H1 (cell line): ENCODE measurements at regions not wholly inside any gene's neighbourhood (a gene's known extent, or its start where the extent isn't known, plus 50 kb on each side); places are given as distances from the start of the nearest gene placed in this dataset.

Experiments
- CTCF ChIA-PET: fragments of 300-600 bp; sonication (Branson Sonifier 250); formaldehyde crosslinking; loops from one replicate; lab custom pipeline; 2021; ENCODE audit not compliant: partially characterized antibody; lab: Charles Lee
- POLR2A ChIA-PET: fragments of 300-600 bp; sonication (Branson Sonifier 250); formaldehyde crosslinking; loops from one replicate; lab custom pipeline; 2021; ENCODE audit warnings: inconsistent platforms; ENCODE audit not compliant: partially characterized antibody; lab: Charles Lee
- DNase-seq, 2 experiments: peaks; one replicate each; pipeline versions ENCODE4 v3.0.0 to v3.0.0-alpha.2; 2010 to 2022; ENCODE audit warnings: low spot score in 2 of 2, low read depth in 1 of 2, mixed read lengths in 1 of 2
- FAIRE-seq: peaks from 2 replicates; lab custom pipeline; 2011; peaks lifted over from hg19 to GRCh38; lab: Jason Lieb, UNC
- H2AFZ ChIP-seq: 2 replicates; pipeline ENCODE4 v1.8.1; 2012; ENCODE audit warnings: low read length, inconsistent platforms
- H2AK5ac ChIP-seq: 2 replicates; pipeline ENCODE4 v1.6.1; 2013; ENCODE audit warnings: low read depth, low read length
- H2BK120ac ChIP-seq: replicated peaks from 2 replicates; pipeline ENCODE3; 2013; ENCODE audit warnings: low read depth, low read length, inconsistent platforms
- H2BK12ac ChIP-seq: 2 replicates; pipeline ENCODE4 v1.6.1; 2013; ENCODE audit warnings: low read depth, low read length
- H2BK15ac ChIP-seq: 2 replicates; pipeline ENCODE4 v1.6.1; 2013; ENCODE audit warnings: low read length
- H2BK20ac ChIP-seq: 2 replicates; pipeline ENCODE4 v1.6.1; 2013; ENCODE audit warnings: low read length
- H2BK5ac ChIP-seq: 2 replicates; pipeline ENCODE4 v1.6.1; 2013; ENCODE audit warnings: low read depth, low read length
- H3K14ac ChIP-seq: 2 replicates; pipeline ENCODE4 v1.6.1; 2013; ENCODE audit warnings: inconsistent platforms; ENCODE audit not compliant: insufficient read length
- H3K18ac ChIP-seq: 2 replicates; pipeline ENCODE4 v1.6.1; 2013; ENCODE audit warnings: low read length; ENCODE audit errors: extremely low read depth
- H3K23ac ChIP-seq: 2 replicates; pipeline ENCODE4 v1.6.1; 2013; ENCODE audit warnings: inconsistent platforms; ENCODE audit not compliant: insufficient read length
- H3K23me2 ChIP-seq: 2 replicates; pipeline ENCODE4 v1.6.1; 2013; ENCODE audit warnings: low read depth, low read length
- H3K27ac ChIP-seq: 2 replicates; pipeline ENCODE4 v1.6.1; 2011; ENCODE audit warnings: low read depth, low read length, inconsistent platforms
- H3K27me3 ChIP-seq, 4 experiments: replicated peaks in 1 of 4; 1 replicate in 1 of 4; 2 replicates in 3 of 4; pipeline versions ENCODE4 v1.6.1 to v1.8.1; 2011 to 2013; ENCODE audit warnings: low read length in 3 of 4, mild to moderate bottlenecking in 3 of 4, inconsistent platforms in 2 of 4, mixed read lengths in 2 of 4, moderate library complexity in 1 of 4; ENCODE audit not compliant: control insufficient read depth in 3 of 4, insufficient read depth in 3 of 4; ENCODE audit errors: extremely low read depth in 1 of 4
- H3K36me3 ChIP-seq, 4 experiments: 2 replicates each; pipeline versions ENCODE4 v1.6.1 to v1.8.1; 2011 to 2013; ENCODE audit warnings: mild to moderate bottlenecking in 4 of 4, low read length in 3 of 4, moderate library complexity in 2 of 4, control low read depth in 1 of 4, inconsistent platforms in 1 of 4; ENCODE audit not compliant: insufficient read depth in 4 of 4, control insufficient read depth in 2 of 4
- H3K4ac ChIP-seq: replicated peaks from 2 replicates; pipeline ENCODE3; 2013; ENCODE audit warnings: low read length, low read depth, mixed read lengths, inconsistent platforms; ENCODE audit not compliant: insufficient read length
- H3K4me1 ChIP-seq, 4 experiments: replicated peaks in 1 of 4; 1 replicate in 1 of 4; 2 replicates in 3 of 4; pipeline versions ENCODE4 v1.6.1 to v1.8.1; 2011 to 2013; ENCODE audit warnings: low read length in 3 of 4, inconsistent platforms in 2 of 4, mixed read lengths in 1 of 4; ENCODE audit not compliant: insufficient read depth in 4 of 4, control insufficient read depth in 3 of 4
- H3K4me2 ChIP-seq, 2 experiments: 2 replicates each; pipeline versions ENCODE4 v1.6.1 to v1.8.1; 2011 to 2013; ENCODE audit warnings: low read depth in 2 of 2, low read length in 2 of 2, control low read depth in 1 of 2, inconsistent platforms in 1 of 2, mild to moderate bottlenecking in 1 of 2; ENCODE audit not compliant: insufficient read depth in 1 of 2
- H3K4me3 ChIP-seq, 4 experiments: fragments of 200-600, 300-600 bp in 1 of 4; sonication (generic), shearing (Covaris generic), sonication (Bioruptor Twin) in 1 of 4; 2 replicates each; pipeline versions ENCODE4 v1.5.1 to v1.8.1; 2011 to 2016; ENCODE audit warnings: low read length in 4 of 4, low read depth in 3 of 4, control low read depth in 2 of 4, inconsistent platforms in 2 of 4, mild to moderate bottlenecking in 2 of 4, mixed read lengths in 1 of 4, moderate library complexity in 1 of 4; ENCODE audit not compliant: insufficient read depth in 2 of 4; ENCODE audit errors: extremely low read depth in 1 of 4
- H3K56ac ChIP-seq: replicated peaks from 2 replicates; pipeline ENCODE3; 2013; ENCODE audit warnings: low read depth, mild to moderate bottlenecking, mixed read lengths, low read length, inconsistent platforms; ENCODE audit not compliant: insufficient read length
- H3K79me1 ChIP-seq: 2 replicates; pipeline ENCODE4 v1.6.1; 2013; ENCODE audit warnings: low read depth, low read length, control low read depth
- H3K79me2 ChIP-seq, 2 experiments: 2 replicates each; pipeline versions ENCODE4 v1.6.1 to v1.8.1; 2012 to 2013; ENCODE audit warnings: low read length in 2 of 2, mild to moderate bottlenecking in 2 of 2, inconsistent platforms in 1 of 2; ENCODE audit not compliant: insufficient read depth in 2 of 2, control insufficient read depth in 1 of 2
- H3K9ac ChIP-seq, 4 experiments: replicated peaks in 1 of 4; 1 replicate in 1 of 4; 2 replicates in 3 of 4; pipeline versions ENCODE4 v1.6.1 to v1.8.1; 2011 to 2013; ENCODE audit warnings: low read depth in 3 of 4, low read length in 3 of 4, control low read depth in 2 of 4, mild to moderate bottlenecking in 2 of 4, moderate library complexity in 2 of 4, inconsistent platforms in 1 of 4; ENCODE audit errors: extremely low read depth in 1 of 4
- H3K9me3 ChIP-seq, 2 experiments: 2 replicates each; pipeline versions ENCODE4 v1.6.1 to v1.8.1; 2012 to 2013; ENCODE audit warnings: mild to moderate bottlenecking in 2 of 2, moderate library complexity in 2 of 2, control low read depth in 1 of 2, inconsistent platforms in 1 of 2, low read depth in 1 of 2, low read length in 1 of 2, mixed read lengths in 1 of 2; ENCODE audit not compliant: insufficient read depth in 2 of 2
- H4K20me1 ChIP-seq, 2 experiments: replicated peaks in 1 of 2; 2 replicates each; pipeline versions ENCODE3 to v1.8.1; 2011 to 2013; ENCODE audit warnings: inconsistent platforms in 2 of 2, low read length in 2 of 2, mild to moderate bottlenecking in 1 of 2; ENCODE audit not compliant: insufficient read depth in 2 of 2, control insufficient read depth in 1 of 2
- H4K5ac ChIP-seq: 2 replicates; pipeline ENCODE4 v1.6.1; 2013; ENCODE audit warnings: low read length, low read depth, mixed read lengths, inconsistent platforms; ENCODE audit not compliant: insufficient read length
- H4K8ac ChIP-seq: 2 replicates; pipeline ENCODE4 v1.8.0; 2013; ENCODE audit warnings: mild to moderate bottlenecking, moderate library complexity, low read length, inconsistent platforms; ENCODE audit not compliant: insufficient read depth; ENCODE audit errors: extremely low read depth
- H4K91ac ChIP-seq: replicated peaks from 2 replicates; pipeline ENCODE3; 2013; ENCODE audit warnings: low read length, mixed read lengths, inconsistent platforms; ENCODE audit not compliant: insufficient read length
- NRF1 ChIP-seq: IDR thresholded peaks from 2 replicates; pipeline ENCODE4 v1.6.1; 2011; ENCODE audit warnings: mild to moderate bottlenecking, low read depth, low read length, improper control_type of control experiment
- SIRT6 ChIP-seq: IDR thresholded peaks from one replicate; pipeline ENCODE4 v1.7.1; 2012; ENCODE audit warnings: low read length, inconsistent platforms
- YY1 ChIP-seq: IDR thresholded peaks from 2 replicates; pipeline ENCODE4 v1.6.1; 2011; ENCODE audit warnings: low read depth, mild to moderate bottlenecking, low read length
- WGBS, 2 experiments: shearing (Covaris generic) in 1 of 2; methylation state at CpG; one replicate each; pipeline versions ENCODE4 v1.1.6 to v1.1.7; 2013 to 2015; ENCODE audit warnings: low lambda C conversion rate in 2 of 2, mixed read lengths in 2 of 2, inconsistent platforms in 1 of 2, low coverage in 1 of 2, missing lambda C conversion rate in 1 of 2; ENCODE audit not compliant: insufficient replicate concordance in 2 of 2, insufficient coverage in 1 of 2, insufficient read length in 1 of 2; ENCODE audit errors: extremely low coverage in 1 of 2, missing lambda C conversion rate in 1 of 2; 5-methylcytosine and 5-hydroxymethylcytosine counted together

GRCh38 chr13:24076109-24076508 lies 84.4 kb upstream of the SPATA13 start:
- H2AK5ac ChIP-seq = no peak overlapping the region
- no peaks in the 10 kb centered on the region for H4K20me1 ChIP-seq
- H3K4ac ChIP-seq = no peak overlapping the region
- peaks cover 0 to 7% (median 5%) of the 10 kb centered on the region in 4 experiments; a peak in 4 of 7 replicates for H3K4me1 ChIP-seq
- no peaks in the 10 kb centered on the region for H3K36me3 ChIP-seq
- peak overlapping the region; percentile 42; the same call in 1 of the 2 replicates for H2AFZ ChIP-seq
- H3K27me3 ChIP-seq = no peaks in the 10 kb centered on the region
- no peak overlapping the region for H3K23ac ChIP-seq
- no peak overlapping the region; the same call in 1 of the 2 replicates for H2BK15ac ChIP-seq
- H3K4me3 ChIP-seq = no peak overlapping the region
- H4K91ac ChIP-seq = no peak overlapping the region
- H3K56ac ChIP-seq = no peak overlapping the region
- FAIRE-seq = no peak
- H3K9ac ChIP-seq = peak overlapping the region in 1 of 4 experiments; percentile 40; a peak in 1 of 7 replicates
- no peak overlapping the region for H4K8ac ChIP-seq
- H3K79me2 ChIP-seq = no peaks in the 10 kb centered on the region
- no peak overlapping the region for H4K5ac ChIP-seq
- no peaks in the 10 kb centered on the region; the same call in 1 of the 2 replicates for H3K23me2 ChIP-seq
- no peak overlapping the region for H3K27ac ChIP-seq
- H2BK120ac ChIP-seq = no peak overlapping the region
- no peak overlapping the region for H3K18ac ChIP-seq
- H2BK5ac ChIP-seq = no peak overlapping the region
- POLR2A ChIA-PET = interaction anchor here (0.5 kb wide), 1 partner anchor 85 kb away, joined by 3 read pairs; the partner anchor contains the start of gene SPATA13
- CTCF ChIA-PET = interaction anchor here (0.5 kb wide), 1 partner anchor 39 kb away, joined by 4 read pairs; no protein-coding TSS in a partner anchor
- H2BK20ac ChIP-seq = no peak overlapping the region
- WGBS, 2 experiments = 84% methylated on average over 3 of the region's 3 CpGs; no CpG with 5 or more reads in 1 of the 2 experiments
- H2BK12ac ChIP-seq = no peak overlapping the region
- no peak overlapping the region for H3K14ac ChIP-seq
- no peak overlapping the region for H3K4me2 ChIP-seq
- no peaks in the 10 kb centered on the region for H3K79me1 ChIP-seq
- no peaks in the 10 kb centered on the region for H3K9me3 ChIP-seq
- DNase-seq = no peak
- TF ChIP-seq SIRT6 (no peak), YY1 (no peak), NRF1 (no peak)
